ENCODE measurements at regions not wholly inside any gene's neighbourhood (a gene's known extent, or its start where the extent isn't known, plus 50 kb on each side); places are given as distances from the start of the nearest gene placed in this dataset.

- peaks cover 50% of the 10 kb centered on the region for H3K9me3 Mint-ChIP-seq
- no peak overlapping the region for H3K4me3 Mint-ChIP-seq
- ChIA-PET CTCF (no interaction called here), POLR2A (no interaction called here)
- no peak overlapping the region for H3K27ac Mint-ChIP-seq
- ATAC-seq (no peak), DNase-seq (ENCODE audit: low spot score) (no peak)
- H3K36me3 Mint-ChIP-seq, result peaks cover 25% of the 10 kb centered on the region
- no peak for TF ChIP-seq ELF4 (CRISPR knock-in tag; IDR thresholded peaks at IDR 0.05; ENCODE audit: low read depth)
- no peak for TF ChIP-seq GABPB1 (CRISPR knock-in tag; IDR thresholded peaks at IDR 0.05)
- TF ChIP-seq NFE2L1 (CRISPR knock-in tag; IDR thresholded peaks at IDR 0.05), result no peak
- no peak for TF ChIP-seq JUN (CRISPR knock-in tag; IDR thresholded peaks at IDR 0.05)
- TF ChIP-seq KAT7 (CRISPR knock-in tag; IDR thresholded peaks at IDR 0.05; ENCODE audit: borderline replicate concordance), result no peak
- TF ChIP-seq FOXK1 (CRISPR knock-in tag; IDR thresholded peaks at IDR 0.05), result no peak
- TF ChIP-seq ZNF219 (CRISPR knock-in tag; IDR thresholded peaks at IDR 0.05; ENCODE audit: borderline replicate concordance), result no peak
- no peak for TF ChIP-seq MYBL2 (CRISPR knock-in tag; IDR thresholded peaks at IDR 0.05)
- no peak for TF ChIP-seq CREB1 (CRISPR knock-in tag; IDR thresholded peaks at IDR 0.05)
- no peak for TF ChIP-seq FOXJ3 (CRISPR knock-in tag; IDR thresholded peaks at IDR 0.05; ENCODE audit: borderline replicate concordance)
- no peak for TF ChIP-seq FOXP1 (CRISPR knock-in tag; IDR thresholded peaks at IDR 0.05; ENCODE audit: borderline replicate concordance)
- TF ChIP-seq TCF7 (CRISPR knock-in tag; IDR thresholded peaks at IDR 0.05; ENCODE audit: low read depth), result no peak
- TF ChIP-seq MXD4 (CRISPR knock-in tag; IDR thresholded peaks at IDR 0.05; ENCODE audit: borderline replicate concordance), result no peak
- TF ChIP-seq, protein P1, sequence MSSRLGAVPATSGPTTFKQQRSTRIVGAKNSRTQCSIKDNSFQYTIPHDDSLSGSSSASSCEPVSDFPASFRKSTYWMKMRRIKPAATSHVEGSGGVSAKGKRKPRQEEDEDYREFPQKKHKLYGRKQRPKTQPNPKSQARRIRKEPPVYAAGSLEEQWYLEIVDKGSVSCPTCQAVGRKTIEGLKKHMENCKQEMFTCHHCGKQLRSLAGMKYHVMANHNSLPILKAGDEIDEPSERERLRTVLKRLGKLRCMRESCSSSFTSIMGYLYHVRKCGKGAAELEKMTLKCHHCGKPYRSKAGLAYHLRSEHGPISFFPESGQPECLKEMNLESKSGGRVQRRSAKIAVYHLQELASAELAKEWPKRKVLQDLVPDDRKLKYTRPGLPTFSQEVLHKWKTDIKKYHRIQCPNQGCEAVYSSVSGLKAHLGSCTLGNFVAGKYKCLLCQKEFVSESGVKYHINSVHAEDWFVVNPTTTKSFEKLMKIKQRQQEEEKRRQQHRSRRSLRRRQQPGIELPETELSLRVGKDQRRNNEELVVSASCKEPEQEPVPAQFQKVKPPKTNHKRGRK (CRISPR knock-in tag; IDR thresholded peaks at IDR 0.05; ENCODE audit: borderline replicate concordance), result no peak
- TF ChIP-seq RORB (CRISPR knock-in tag; IDR thresholded peaks at IDR 0.05), result no peak
- TF ChIP-seq OVOL2 (CRISPR knock-in tag; IDR thresholded peaks at IDR 0.05; ENCODE audit: borderline replicate concordance), result no peak
- no peak for TF ChIP-seq E2F5 (CRISPR knock-in tag; IDR thresholded peaks at IDR 0.05)
- TF ChIP-seq ZNF138 (CRISPR knock-in tag; conservative IDR thresholded peaks at IDR 0.05), result no peak
- TF ChIP-seq, protein P2, sequence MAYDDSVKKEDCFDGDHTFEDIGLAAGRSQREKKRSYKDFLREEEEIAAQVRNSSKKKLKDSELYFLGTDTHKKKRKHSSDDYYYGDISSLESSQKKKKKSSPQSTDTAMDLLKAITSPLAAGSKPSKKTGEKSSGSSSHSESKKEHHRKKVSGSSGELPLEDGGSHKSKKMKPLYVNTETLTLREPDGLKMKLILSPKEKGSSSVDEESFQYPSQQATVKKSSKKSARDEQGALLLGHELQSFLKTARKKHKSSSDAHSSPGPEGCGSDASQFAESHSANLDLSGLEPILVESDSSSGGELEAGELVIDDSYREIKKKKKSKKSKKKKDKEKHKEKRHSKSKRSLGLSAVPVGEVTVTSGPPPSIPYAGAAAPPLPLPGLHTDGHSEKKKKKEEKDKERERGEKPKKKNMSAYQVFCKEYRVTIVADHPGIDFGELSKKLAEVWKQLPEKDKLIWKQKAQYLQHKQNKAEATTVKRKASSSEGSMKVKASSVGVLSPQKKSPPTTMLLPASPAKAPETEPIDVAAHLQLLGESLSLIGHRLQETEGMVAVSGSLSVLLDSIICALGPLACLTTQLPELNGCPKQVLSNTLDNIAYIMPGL (CRISPR knock-in tag; IDR thresholded peaks at IDR 0.05), result no peak
- TF ChIP-seq ZNF396 (CRISPR knock-in tag; IDR thresholded peaks at IDR 0.05; ENCODE audit: borderline replicate concordance), result no peak
- no peaks in the 10 kb centered on the region for H3K4me1 Mint-ChIP-seq
- H3K27me3 Mint-ChIP-seq (ENCODE audit: low read depth), result no peaks in the 10 kb centered on the region
Observed at GRCh38 chr10:54914049-54914448, 113.0 kb upstream of the PCDH15 start.

GRCh38 chr10:54909165-54909564 is 108.1 kb upstream of the PCDH15 start:
- Mint-ChIP-seq H3K27me3 (ENCODE audit: low read depth) (no peaks in the 10 kb centered on the region), H3K4me3 (no peak overlapping the region), H3K36me3 (peaks cover 23% of the 10 kb centered on the region), H3K27ac (no peak overlapping the region), H3K9me3 (peaks cover 38% of the 10 kb centered on the region), H3K4me1 (peaks cover 12% of the 10 kb centered on the region)
- no peak for DNase-seq (ENCODE audit: low spot score)
- no peak for ATAC-seq
- POLR2A ChIA-PET, result no interaction called here
- TF ChIP-seq, protein P3, sequence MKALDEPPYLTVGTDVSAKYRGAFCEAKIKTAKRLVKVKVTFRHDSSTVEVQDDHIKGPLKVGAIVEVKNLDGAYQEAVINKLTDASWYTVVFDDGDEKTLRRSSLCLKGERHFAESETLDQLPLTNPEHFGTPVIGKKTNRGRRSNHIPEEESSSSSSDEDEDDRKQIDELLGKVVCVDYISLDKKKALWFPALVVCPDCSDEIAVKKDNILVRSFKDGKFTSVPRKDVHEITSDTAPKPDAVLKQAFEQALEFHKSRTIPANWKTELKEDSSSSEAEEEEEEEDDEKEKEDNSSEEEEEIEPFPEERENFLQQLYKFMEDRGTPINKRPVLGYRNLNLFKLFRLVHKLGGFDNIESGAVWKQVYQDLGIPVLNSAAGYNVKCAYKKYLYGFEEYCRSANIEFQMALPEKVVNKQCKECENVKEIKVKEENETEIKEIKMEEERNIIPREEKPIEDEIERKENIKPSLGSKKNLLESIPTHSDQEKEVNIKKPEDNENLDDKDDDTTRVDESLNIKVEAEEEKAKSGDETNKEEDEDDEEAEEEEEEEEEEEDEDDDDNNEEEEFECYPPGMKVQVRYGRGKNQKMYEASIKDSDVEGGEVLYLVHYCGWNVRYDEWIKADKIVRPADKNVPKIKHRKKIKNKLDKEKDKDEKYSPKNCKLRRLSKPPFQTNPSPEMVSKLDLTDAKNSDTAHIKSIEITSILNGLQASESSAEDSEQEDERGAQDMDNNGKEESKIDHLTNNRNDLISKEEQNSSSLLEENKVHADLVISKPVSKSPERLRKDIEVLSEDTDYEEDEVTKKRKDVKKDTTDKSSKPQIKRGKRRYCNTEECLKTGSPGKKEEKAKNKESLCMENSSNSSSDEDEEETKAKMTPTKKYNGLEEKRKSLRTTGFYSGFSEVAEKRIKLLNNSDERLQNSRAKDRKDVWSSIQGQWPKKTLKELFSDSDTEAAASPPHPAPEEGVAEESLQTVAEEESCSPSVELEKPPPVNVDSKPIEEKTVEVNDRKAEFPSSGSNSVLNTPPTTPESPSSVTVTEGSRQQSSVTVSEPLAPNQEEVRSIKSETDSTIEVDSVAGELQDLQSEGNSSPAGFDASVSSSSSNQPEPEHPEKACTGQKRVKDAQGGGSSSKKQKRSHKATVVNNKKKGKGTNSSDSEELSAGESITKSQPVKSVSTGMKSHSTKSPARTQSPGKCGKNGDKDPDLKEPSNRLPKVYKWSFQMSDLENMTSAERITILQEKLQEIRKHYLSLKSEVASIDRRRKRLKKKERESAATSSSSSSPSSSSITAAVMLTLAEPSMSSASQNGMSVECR (CRISPR knock-in tag; IDR thresholded peaks at IDR 0.05; ENCODE audit: borderline replicate concordance), result no peak
- TF ChIP-seq STAT6 (CRISPR knock-in tag; conservative IDR thresholded peaks at IDR 0.05; ENCODE audit: low read depth), result no peak
- CTCF ChIA-PET, result no interaction called here

Measured in WTC11 (cell line).